ENCODE measurements at regions not wholly inside any gene's neighbourhood (a gene's known extent, or its start where the extent isn't known, plus 50 kb on each side); places are given as distances from the start of the nearest gene placed in this dataset.

DNA sequence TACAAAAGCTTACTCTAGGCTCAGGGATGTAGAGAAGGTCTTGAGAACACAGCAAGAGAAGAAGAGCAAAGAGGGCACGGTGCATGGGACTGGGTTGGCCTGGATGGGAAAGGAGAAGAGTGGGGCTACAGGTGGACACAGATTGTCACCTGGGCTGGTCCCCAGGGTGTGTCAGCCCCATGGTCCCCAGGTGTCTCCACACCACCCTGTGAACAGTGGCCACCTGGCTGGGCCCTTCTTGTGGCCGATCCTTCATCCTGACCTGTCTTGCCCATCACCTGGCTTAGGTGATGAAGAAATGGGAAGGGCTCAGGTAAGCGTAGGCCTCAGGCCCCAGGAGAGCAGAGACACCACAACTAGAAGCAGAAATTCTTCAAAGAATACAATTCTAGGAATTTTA is 188.9 kb downstream of the TENT4A start:
- Histone ChIP-seq H3K27ac (ENCODE audit: low read length) (no peak overlapping the region), H3K4me3 (ENCODE audit: low read depth in 2 of 2, low read length in 2 of 2) (no peak overlapping the region), H3K4me1 (ENCODE audit: control insufficient read depth, insufficient read depth, low read length) (no peaks in the 10 kb centered on the region), H3K36me3 (ENCODE audit: control insufficient read depth, insufficient read depth, low read length) (no peaks in the 10 kb centered on the region), H3K27me3 (ENCODE audit: control insufficient read depth, insufficient read depth, low read length) (no peaks in the 10 kb centered on the region), H3K9me3 (ENCODE audit: control insufficient read depth, insufficient read depth, low read depth, low read length) (no peaks in the 10 kb centered on the region)
- ChIA-PET CTCF (interaction anchor here (0.7 kb wide), 1 partner anchor 854 kb away, joined by 4 read pairs; no protein-coding TSS in a partner anchor), POLR2A (no interaction called here)
- in situ Hi-C loops (cut with HindIII; ENCODE audit: low pct_unique_long_range_greater_than_20kb, low sequenced_read_pairs) (no loop called here), intact Hi-C loops (cut with micrococcal nuclease; ENCODE audit: unreplicated experiment) (no loop called here)
- TF ChIP-seq, protein P1, sequence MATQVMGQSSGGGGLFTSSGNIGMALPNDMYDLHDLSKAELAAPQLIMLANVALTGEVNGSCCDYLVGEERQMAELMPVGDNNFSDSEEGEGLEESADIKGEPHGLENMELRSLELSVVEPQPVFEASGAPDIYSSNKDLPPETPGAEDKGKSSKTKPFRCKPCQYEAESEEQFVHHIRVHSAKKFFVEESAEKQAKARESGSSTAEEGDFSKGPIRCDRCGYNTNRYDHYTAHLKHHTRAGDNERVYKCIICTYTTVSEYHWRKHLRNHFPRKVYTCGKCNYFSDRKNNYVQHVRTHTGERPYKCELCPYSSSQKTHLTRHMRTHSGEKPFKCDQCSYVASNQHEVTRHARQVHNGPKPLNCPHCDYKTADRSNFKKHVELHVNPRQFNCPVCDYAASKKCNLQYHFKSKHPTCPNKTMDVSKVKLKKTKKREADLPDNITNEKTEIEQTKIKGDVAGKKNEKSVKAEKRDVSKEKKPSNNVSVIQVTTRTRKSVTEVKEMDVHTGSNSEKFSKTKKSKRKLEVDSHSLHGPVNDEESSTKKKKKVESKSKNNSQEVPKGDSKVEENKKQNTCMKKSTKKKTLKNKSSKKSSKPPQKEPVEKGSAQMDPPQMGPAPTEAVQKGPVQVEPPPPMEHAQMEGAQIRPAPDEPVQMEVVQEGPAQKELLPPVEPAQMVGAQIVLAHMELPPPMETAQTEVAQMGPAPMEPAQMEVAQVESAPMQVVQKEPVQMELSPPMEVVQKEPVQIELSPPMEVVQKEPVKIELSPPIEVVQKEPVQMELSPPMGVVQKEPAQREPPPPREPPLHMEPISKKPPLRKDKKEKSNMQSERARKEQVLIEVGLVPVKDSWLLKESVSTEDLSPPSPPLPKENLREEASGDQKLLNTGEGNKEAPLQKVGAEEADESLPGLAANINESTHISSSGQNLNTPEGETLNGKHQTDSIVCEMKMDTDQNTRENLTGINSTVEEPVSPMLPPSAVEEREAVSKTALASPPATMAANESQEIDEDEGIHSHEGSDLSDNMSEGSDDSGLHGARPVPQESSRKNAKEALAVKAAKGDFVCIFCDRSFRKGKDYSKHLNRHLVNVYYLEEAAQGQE (IDR thresholded peaks at IDR 0.05; ENCODE audit: insufficient read depth in 1 of 2, low read depth in 2 of 2, low read length in 1 of 2): no peak
- TF ChIP-seq, protein P2, sequence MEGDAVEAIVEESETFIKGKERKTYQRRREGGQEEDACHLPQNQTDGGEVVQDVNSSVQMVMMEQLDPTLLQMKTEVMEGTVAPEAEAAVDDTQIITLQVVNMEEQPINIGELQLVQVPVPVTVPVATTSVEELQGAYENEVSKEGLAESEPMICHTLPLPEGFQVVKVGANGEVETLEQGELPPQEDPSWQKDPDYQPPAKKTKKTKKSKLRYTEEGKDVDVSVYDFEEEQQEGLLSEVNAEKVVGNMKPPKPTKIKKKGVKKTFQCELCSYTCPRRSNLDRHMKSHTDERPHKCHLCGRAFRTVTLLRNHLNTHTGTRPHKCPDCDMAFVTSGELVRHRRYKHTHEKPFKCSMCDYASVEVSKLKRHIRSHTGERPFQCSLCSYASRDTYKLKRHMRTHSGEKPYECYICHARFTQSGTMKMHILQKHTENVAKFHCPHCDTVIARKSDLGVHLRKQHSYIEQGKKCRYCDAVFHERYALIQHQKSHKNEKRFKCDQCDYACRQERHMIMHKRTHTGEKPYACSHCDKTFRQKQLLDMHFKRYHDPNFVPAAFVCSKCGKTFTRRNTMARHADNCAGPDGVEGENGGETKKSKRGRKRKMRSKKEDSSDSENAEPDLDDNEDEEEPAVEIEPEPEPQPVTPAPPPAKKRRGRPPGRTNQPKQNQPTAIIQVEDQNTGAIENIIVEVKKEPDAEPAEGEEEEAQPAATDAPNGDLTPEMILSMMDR (IDR thresholded peaks at IDR 0.05): no peak
- TF ChIP-seq SIN3A (IDR thresholded peaks at IDR 0.05; ENCODE audit: borderline replicate concordance, insufficient read depth, low read depth, low read length) (no peak), POLR2AphosphoS5 (IDR thresholded peaks at IDR 0.05; ENCODE audit: low read depth, low read length) (no peak), TCF7L2 (IDR thresholded peaks at IDR 0.05; ENCODE audit: low read depth, low read length) (no peak)
- no peak for DNase-seq (ENCODE audit: low read depth, low spot score)
- ATAC-seq: no peak
- BruUV-seq (replicated peaks): no TSS peak

DNA sequence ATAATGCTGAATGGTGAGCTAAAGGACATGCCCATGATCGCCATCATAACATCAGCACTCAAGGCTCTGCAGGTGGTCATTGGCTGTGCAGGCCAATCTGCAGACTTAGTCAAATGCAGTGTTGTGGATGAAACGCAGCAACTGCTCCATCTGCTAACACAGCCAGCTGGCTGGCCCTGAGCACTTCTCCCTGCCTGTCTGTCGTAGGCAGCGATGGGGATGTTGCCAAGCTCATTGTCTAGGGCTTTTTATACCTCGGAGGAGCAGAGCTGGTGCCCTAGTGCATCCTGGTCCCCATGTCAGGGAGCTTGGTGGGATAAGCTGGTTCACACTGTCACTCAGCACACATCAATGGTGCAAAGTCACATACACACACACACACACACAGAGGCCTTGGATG is 189.4 kb downstream of the TENT4A start:
- Histone ChIP-seq H3K27me3 (ENCODE audit: control insufficient read depth, insufficient read depth, low read length) (no peaks in the 10 kb centered on the region), H3K27ac (ENCODE audit: low read length) (no peak overlapping the region), H3K9me3 (ENCODE audit: control insufficient read depth, insufficient read depth, low read depth, low read length) (no peaks in the 10 kb centered on the region), H3K36me3 (ENCODE audit: control insufficient read depth, insufficient read depth, low read length) (no peaks in the 10 kb centered on the region), H3K4me1 (ENCODE audit: control insufficient read depth, insufficient read depth, low read length) (no peaks in the 10 kb centered on the region), H3K4me3 (ENCODE audit: low read depth in 2 of 2, low read length in 2 of 2) (no peak overlapping the region)
- no peak for DNase-seq (ENCODE audit: low read depth, low spot score)
- ChIA-PET CTCF (no interaction called here), POLR2A (no interaction called here)
- ATAC-seq: no peak
- intact Hi-C loops (cut with micrococcal nuclease; ENCODE audit: unreplicated experiment): no loop called here
- in situ Hi-C loops (cut with HindIII; ENCODE audit: low pct_unique_long_range_greater_than_20kb, low sequenced_read_pairs): no loop called here
- no TSS peak for BruUV-seq (replicated peaks)
- TF ChIP-seq POLR2AphosphoS5 (IDR thresholded peaks at IDR 0.05; ENCODE audit: low read depth, low read length): no peak
- TF ChIP-seq, protein P2 (IDR thresholded peaks at IDR 0.05): no peak
- TF ChIP-seq SIN3A (IDR thresholded peaks at IDR 0.05; ENCODE audit: borderline replicate concordance, insufficient read depth, low read depth, low read length): no peak
- TF ChIP-seq, protein P1 (IDR thresholded peaks at IDR 0.05; ENCODE audit: insufficient read depth in 1 of 2, low read depth in 2 of 2, low read length in 1 of 2): no peak
- TF ChIP-seq TCF7L2 (IDR thresholded peaks at IDR 0.05; ENCODE audit: low read depth, low read length): no peak

All from Panc1 (cell line).